Kidney epithelial cell (primary cell): ENCODE measurements at regions not wholly inside any gene's neighbourhood (a gene's known extent, or its start where the extent isn't known, plus 50 kb on each side); places are given as distances from the start of the nearest gene placed in this dataset.

Experiments
- DNase-seq: peaks from one replicate; pipeline ENCODE4 v3.0.0-alpha.2; 2010; ENCODE audit warnings: low read depth
- H3K27me3 ChIP-seq: 2 replicates; pipeline ENCODE4 v1.6.0; 2011; ENCODE audit warnings: low read length; ENCODE audit not compliant: control insufficient read depth, insufficient read depth
- H3K36me3 ChIP-seq: 2 replicates; pipeline ENCODE4 v1.5.1; 2011; ENCODE audit warnings: low read length; ENCODE audit not compliant: control insufficient read depth, insufficient read depth
- H3K4me3 ChIP-seq: 2 replicates; pipeline ENCODE4 v1.5.1; 2011; ENCODE audit warnings: low read depth, mild to moderate bottlenecking, control low read depth, low read length
- CTCF ChIP-seq: IDR thresholded peaks from 2 replicates; pipeline ENCODE4 v1.5.1; 2011; ENCODE audit warnings: mild to moderate bottlenecking, moderate library complexity, low read length, control low read depth, inconsistent platforms; ENCODE audit not compliant: insufficient read depth, poor library complexity, severe bottlenecking

- Histone ChIP-seq H3K4me3 (no peak overlapping the region), H3K27me3 (no peaks in the 10 kb centered on the region), H3K36me3 (no peaks in the 10 kb centered on the region)
- no peak for DNase-seq
- no peak for TF ChIP-seq CTCF
Measured at GRCh38 chr4:125758438-125758837, 443.7 kb downstream of the FAT4 start.

GRCh38 chr4:125760201-125760819 lies 445.6 kb downstream of the FAT4 start:
- DNase-seq: no peak
- H3K27me3 ChIP-seq: no peaks in the 10 kb centered on the region
- H3K36me3 ChIP-seq: no peaks in the 10 kb centered on the region
- H3K4me3 ChIP-seq: no peak overlapping the region
- no peak for TF ChIP-seq CTCF

- Histone ChIP-seq H3K27me3 (no peaks in the 10 kb centered on the region), H3K4me3 (no peak overlapping the region), H3K36me3 (no peaks in the 10 kb centered on the region)
- TF ChIP-seq CTCF: no peak
- DNase-seq: no peak
Measured at GRCh38 chr4:125760956-125761355, 446.2 kb downstream of the FAT4 start.

- Histone ChIP-seq H3K27me3 (no peaks in the 10 kb centered on the region), H3K4me3 (no peak overlapping the region), H3K36me3 (no peaks in the 10 kb centered on the region)
- DNase-seq: no peak
- peak; percentile 17 for TF ChIP-seq CTCF
Measured at GRCh38 chr4:125762537-125762936, 447.8 kb downstream of the FAT4 start.

GRCh38 chr4:125765941-125766340 lies 451.2 kb downstream of the FAT4 start:
- no peak for TF ChIP-seq CTCF
- H3K36me3 ChIP-seq: no peaks in the 10 kb centered on the region
- H3K4me3 ChIP-seq: no peak overlapping the region
- H3K27me3 ChIP-seq: no peaks in the 10 kb centered on the region
- DNase-seq: no peak

- Histone ChIP-seq H3K27me3 (no peaks in the 10 kb centered on the region), H3K4me3 (no peak overlapping the region), H3K36me3 (no peaks in the 10 kb centered on the region)
- no peak for TF ChIP-seq CTCF
- DNase-seq: no peak
Measured at GRCh38 chr4:125770814-125771398, 456.2 kb downstream of the FAT4 start.
